ENCODE measurements at regions not wholly inside any gene's neighbourhood (a gene's known extent, or its start where the extent isn't known, plus 50 kb on each side); places are given as distances from the start of the nearest gene placed in this dataset.

DNA sequence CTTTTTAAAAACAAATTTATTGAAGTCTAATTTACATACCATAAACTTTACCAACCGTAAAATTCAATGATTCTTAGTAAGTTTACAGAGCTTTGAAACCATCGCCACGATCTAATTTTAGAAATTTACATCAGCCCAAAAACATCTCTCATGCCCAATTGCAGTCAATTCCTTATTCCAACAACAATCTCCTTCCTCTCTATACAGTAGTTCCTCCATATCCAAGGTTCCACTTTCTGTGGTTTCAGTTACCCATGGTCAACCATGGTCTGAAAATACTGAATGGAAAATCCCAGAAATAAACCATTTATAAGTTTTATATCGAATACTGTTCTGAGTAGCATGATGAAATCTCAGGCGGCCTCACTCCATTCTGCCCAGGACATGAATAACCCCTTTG, 183.4 kb upstream of the ADCY1 start:
- Mint-ChIP-seq H3K4me1 (no peaks in the 10 kb centered on the region), H3K27me3 (no peaks in the 10 kb centered on the region), H3K27ac (no peak overlapping the region), H3K36me3 (no peaks in the 10 kb centered on the region), H3K9me3 (peaks cover 6% of the 10 kb centered on the region), H3K4me3 (no peak overlapping the region)
- no peak for DNase-seq
- CTCF ChIA-PET = no interaction called here

DNA sequence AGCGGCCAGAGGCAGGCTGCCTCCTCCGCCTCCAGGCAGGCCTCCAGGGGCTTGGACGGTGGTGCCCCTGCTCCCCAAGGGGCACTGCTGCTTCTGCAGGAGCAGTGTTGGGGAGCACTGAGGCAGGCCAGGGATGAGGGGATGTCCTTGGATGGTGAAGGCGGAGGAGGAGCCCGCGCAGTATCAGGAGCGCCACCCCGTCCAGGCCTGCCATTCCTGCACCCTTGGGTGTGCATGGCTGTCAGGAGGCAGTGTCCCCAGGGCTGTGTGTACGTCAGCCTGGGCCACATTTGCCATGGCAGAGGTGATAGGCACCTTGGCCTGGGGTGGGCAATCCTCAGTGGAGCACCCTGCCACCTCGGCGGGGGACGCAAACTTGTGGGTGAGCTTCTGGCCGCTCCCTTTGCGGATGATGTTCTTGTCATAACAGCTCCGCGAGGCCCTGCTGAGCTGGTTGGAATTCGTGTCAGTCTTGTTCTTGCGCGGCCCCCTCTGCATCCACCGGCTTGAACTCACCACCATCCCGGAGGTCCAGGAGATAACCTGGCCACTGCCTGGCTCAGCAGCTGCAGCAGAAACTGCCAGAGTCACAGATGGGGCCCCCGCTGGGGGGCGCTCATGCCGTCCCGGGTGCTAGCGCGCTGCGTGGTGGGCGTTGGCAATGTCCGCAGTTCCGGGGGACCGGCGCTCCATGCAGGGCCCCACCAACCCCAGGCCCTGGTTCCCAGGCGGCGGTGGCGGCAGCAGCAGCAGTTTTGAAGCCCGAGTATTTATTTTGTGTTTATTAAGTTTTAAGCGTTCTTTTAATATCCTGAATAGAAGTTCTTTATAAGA, 182.3 kb upstream of the ADCY1 start:
- H3K4me1 Mint-ChIP-seq = no peaks in the 10 kb centered on the region
- H3K27me3 Mint-ChIP-seq = no peaks in the 10 kb centered on the region
- no peak for DNase-seq
- peaks cover 6% of the 10 kb centered on the region for H3K9me3 Mint-ChIP-seq
- no peak overlapping the region for H3K4me3 Mint-ChIP-seq
- no peaks in the 10 kb centered on the region for H3K36me3 Mint-ChIP-seq
- H3K27ac Mint-ChIP-seq = no peak overlapping the region
- CTCF ChIA-PET = no interaction called here

DNA sequence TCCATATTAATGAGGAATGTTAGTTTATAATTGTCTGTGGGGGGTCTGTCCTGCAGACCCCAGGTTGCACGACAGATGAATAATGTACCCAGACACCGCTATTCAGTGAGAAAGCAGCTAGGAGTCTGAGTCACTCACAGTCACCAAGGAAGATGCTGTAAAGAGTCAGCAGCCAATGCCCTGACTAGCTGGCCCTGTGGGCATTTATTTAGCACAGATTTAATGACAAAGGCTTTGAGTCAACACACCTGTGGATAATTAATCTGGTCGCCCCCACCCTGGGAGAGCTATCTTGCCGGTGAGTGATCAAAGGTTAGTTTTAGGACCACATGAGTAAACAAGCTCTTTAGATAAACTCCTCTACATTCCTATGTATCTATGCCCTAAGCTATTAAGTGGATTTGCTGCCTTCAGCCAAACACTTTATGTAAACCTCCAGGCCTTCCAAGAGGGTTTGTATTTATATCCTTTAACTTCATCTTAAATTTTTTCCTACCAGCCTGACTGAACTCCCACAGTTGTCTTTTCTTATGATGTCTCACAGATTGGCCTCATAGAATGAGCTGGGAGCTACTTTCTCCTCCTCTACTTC, 180.0 kb upstream of the ADCY1 start:
- Mint-ChIP-seq H3K36me3 (no peaks in the 10 kb centered on the region), H3K27ac (no peak overlapping the region), H3K9me3 (peaks cover 6% of the 10 kb centered on the region), H3K4me3 (no peak overlapping the region), H3K27me3 (peaks cover 6% of the 10 kb centered on the region), H3K4me1 (no peaks in the 10 kb centered on the region)
- CTCF ChIA-PET = no interaction called here
- no peak for DNase-seq

DNA sequence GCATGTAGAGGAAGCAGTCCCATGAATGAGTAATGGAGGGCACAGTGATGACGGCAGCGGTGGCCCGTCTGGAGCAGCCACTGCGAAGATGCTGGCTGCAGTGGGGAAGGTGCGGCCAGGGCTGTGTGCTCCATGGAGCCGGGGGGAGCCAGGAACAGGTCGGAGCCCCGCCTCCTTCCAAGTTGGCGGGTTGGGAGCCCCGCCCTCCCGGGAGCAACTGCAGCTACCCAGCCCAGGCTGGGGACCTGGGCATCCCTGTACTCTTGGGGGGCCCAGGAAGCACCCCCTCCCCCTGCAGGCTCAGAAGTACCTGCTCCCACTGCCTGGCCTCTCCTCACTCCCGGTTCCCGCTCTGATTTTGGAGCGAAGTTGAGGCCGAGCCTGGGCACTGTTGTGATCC, 175.1 kb upstream of the ADCY1 start:
- H3K36me3 Mint-ChIP-seq = no peaks in the 10 kb centered on the region
- H3K4me3 Mint-ChIP-seq = no peak overlapping the region
- CTCF ChIA-PET = no interaction called here
- peaks cover 10% of the 10 kb centered on the region for H3K9me3 Mint-ChIP-seq
- H3K27ac Mint-ChIP-seq = no peak overlapping the region
- H3K27me3 Mint-ChIP-seq = peaks cover 6% of the 10 kb centered on the region
- H3K4me1 Mint-ChIP-seq = no peaks in the 10 kb centered on the region
- DNase-seq = no peak

DNA sequence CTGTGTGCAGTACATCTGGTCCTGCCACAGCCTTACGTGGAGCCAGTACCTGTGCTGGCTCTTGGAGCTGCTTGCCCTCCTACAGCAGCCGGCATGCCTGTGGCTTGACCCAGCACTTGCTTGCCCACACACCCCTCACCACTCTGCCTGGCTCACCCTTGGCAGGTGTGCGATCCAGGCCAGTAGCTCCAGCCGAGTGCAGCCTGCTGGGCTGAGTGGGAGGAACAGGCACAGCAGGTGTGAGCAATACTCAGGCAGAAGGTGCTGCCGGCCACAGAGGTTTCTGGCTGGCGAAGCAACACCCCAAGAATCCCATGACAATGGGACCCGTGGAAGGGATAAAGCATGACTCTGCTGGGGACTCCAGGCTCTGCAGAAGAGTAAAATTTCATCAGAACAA, 173.5 kb upstream of the ADCY1 start:
- H3K27me3 Mint-ChIP-seq = peaks cover 6% of the 10 kb centered on the region
- H3K27ac Mint-ChIP-seq = no peak overlapping the region
- DNase-seq = no peak
- no peaks in the 10 kb centered on the region for H3K4me1 Mint-ChIP-seq
- CTCF ChIA-PET = no interaction called here
- H3K4me3 Mint-ChIP-seq = no peak overlapping the region
- peaks cover 4% of the 10 kb centered on the region for H3K9me3 Mint-ChIP-seq
- H3K36me3 Mint-ChIP-seq = no peaks in the 10 kb centered on the region

DNA sequence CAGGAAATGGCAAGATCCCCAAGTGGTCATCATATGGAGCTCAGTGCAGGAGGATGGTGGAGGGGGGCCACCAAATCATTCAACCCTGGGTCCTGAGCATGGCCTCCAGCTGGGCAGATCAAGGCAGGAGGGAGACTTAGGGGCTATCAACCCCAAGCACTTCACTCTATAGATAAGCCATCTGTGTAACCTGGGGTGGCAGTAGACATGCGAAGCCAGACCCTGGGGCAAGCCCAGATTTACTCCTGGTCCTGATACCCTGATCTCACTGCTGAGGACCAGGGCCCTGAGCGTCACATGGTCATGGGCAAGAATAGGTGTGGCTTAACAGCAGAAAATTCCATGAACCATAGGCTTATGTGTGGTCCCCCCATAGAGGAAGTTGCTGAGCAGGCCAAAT, 173.0 kb upstream of the ADCY1 start:
- Mint-ChIP-seq H3K27ac (no peak overlapping the region), H3K4me3 (no peak overlapping the region), H3K36me3 (no peaks in the 10 kb centered on the region), H3K4me1 (no peaks in the 10 kb centered on the region), H3K9me3 (peaks cover 4% of the 10 kb centered on the region), H3K27me3 (peaks cover 6% of the 10 kb centered on the region)
- no peak for DNase-seq
- CTCF ChIA-PET = no interaction called here

DNA sequence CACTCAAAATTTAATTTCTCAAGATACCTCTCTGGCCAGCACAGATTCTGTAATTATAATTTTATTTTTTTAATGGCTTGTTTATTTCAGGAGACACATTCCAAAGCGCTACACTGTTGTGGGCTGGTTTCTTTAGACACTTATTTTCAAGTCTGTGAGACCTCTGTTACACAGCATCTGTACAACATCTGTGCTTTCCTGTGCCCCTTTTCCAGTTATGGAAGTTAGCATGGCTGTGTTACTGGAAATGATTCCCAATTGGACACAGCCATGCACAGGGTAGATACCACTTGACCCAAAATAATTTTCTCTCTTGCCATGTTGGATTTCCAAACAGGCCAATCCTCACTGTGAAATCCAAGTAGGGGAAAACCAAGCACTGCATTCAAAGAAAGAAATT, 172.3 kb upstream of the ADCY1 start:
- Mint-ChIP-seq H3K4me1 (no peaks in the 10 kb centered on the region), H3K4me3 (no peak overlapping the region), H3K27me3 (peaks cover 6% of the 10 kb centered on the region), H3K36me3 (no peaks in the 10 kb centered on the region), H3K27ac (no peak overlapping the region), H3K9me3 (peaks cover 4% of the 10 kb centered on the region)
- CTCF ChIA-PET = no interaction called here
- DNase-seq = no peak

DNA sequence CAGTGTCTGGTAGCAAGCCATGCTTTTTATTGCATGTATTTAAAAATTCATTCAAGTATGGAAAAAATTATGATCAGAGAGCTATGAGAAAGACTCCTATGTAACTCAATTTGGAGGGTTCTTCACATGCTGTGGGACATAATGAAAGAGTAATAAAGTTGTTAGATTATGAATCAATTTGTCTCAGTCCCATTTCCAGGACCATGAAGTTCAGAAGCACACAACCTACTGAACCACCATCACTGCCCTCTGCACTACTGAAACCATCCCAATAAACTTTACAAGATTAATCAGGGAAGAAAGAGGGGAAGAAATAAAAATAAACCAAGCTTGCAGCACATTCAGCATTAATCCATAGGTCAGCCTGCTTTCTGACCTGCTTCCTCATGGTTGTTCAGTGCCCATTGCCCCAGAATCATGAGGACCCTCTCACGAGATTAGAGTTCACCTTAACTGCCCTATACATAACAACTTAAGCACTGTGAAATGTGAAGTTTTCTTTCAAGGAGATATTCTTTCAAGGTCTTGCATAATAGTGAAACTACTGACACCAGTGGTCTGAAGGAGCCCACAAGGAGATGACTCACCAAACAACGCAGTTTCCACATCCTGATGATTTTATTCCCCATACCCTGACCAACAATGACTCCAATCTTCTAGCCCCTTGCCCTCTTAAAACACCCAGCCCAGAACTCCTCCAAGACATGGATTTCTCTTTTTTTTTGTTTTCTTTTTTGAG, 171.5 kb upstream of the ADCY1 start:
- Mint-ChIP-seq H3K4me1 (no peaks in the 10 kb centered on the region), H3K4me3 (no peak overlapping the region)
- CTCF ChIA-PET = no interaction called here

DNA sequence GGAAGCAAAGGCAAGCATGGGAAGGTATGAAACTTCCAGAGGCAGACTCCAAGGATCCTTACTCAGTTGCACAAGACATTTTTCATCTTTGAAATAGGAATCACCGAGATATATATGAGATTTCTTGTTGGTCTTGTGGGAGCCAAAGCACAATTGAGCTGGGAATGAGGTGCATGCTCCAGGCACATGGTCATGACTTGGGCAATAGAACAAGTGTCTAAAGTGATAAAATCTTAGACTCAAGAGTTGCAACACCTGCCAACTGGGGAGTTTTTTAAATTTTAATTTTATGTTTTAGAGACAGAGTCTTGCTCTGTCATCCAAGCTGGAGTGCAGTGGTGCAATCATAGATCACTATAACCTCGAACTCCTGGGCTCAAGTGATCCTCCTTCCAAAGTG, 169.5 kb upstream of the ADCY1 start:
- Mint-ChIP-seq H3K9me3 (peaks cover 4% of the 10 kb centered on the region), H3K27me3 (peaks cover 3% of the 10 kb centered on the region), H3K36me3 (no peaks in the 10 kb centered on the region), H3K4me1 (no peaks in the 10 kb centered on the region), H3K27ac (no peak overlapping the region), H3K4me3 (no peak overlapping the region)
- CTCF ChIA-PET = no interaction called here
- no peak for DNase-seq

More for the DNA sequence above, 171.5 kb upstream of the ADCY1 start:
- no peak for DNase-seq
- Mint-ChIP-seq H3K27ac (no peak overlapping the region), H3K27me3 (peaks cover 3% of the 10 kb centered on the region), H3K36me3 (no peaks in the 10 kb centered on the region), H3K9me3 (peaks cover 4% of the 10 kb centered on the region)

DNA sequence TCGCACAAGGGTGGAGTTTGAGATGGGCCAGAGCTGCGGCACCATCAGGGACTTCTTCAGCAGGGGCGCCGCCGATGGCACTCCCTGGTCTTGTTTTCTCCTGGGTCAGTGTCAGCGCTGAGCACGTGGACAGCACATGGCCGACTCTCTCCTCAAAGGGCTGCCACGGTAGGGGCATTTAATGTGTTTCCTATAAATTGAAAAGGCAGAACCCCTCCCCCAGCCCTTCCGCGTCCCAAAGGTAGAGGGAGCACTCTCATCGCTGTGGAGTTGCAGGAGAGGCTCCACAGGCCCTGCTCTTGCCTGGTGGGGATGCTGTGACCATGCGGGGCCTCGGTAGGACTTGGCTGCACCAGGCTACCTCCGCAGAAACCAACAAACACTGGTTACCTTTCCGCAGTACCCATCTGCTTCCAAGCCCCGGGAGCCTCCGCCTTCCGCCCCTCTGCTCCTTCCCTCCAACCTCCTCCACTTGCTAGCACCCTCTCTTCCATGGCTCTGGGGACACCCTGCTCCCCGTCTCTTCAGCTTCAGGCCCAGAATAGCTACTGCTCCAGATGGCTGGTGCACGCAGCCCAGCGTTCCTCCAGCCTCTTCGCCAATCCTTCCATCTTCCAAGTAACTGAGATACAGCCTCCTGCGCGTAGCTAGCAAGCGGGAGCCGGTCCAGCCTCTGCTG, 166.3 kb upstream of the ADCY1 start:
- Mint-ChIP-seq H3K27ac (no peak overlapping the region), H3K4me3 (no peak overlapping the region), H3K27me3 (peaks cover 3% of the 10 kb centered on the region), H3K36me3 (no peaks in the 10 kb centered on the region), H3K4me1 (no peaks in the 10 kb centered on the region), H3K9me3 (peaks cover 9% of the 10 kb centered on the region)
- CTCF ChIA-PET = no interaction called here
- no peak for DNase-seq

DNA sequence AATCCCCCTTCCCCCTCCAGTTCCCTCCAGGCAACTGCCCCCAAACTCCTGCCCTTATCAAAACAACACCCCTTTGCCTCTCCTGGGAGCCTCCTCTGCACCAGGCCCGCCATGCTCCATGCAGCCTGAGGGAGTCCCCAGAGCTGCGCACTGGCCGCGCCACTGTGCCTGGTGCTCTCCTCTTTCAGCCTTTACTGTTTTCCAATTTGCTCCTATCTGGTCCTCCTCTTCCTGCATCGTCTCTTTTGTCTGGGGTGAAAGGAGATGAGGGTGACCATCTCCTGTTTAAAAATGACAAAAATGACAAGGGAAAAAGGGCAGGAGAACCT, 165.8 kb upstream of the ADCY1 start:
- Mint-ChIP-seq H3K36me3 (no peaks in the 10 kb centered on the region), H3K27me3 (peaks cover 3% of the 10 kb centered on the region)

DNA sequence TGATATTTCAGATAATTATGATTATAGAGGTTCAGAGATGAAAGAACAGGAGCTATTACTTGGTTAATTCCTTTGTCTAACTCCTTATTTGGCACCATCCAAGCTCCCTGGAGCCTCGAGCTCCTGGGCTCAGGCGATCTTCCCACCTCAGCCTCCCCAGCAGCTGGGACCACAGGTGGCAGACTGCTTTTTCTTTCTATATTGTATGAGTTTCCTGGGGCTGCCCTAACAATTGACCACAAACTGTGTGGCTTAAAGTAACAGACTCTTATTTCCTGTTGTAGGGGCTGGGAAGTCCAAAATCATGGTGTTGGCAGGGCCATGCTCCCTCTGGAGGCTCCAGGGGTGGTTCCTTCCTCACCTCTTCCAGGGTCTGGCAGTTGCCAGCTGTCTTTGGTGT, 163.3 kb upstream of the ADCY1 start:
- Mint-ChIP-seq H3K4me1 (no peaks in the 10 kb centered on the region), H3K9me3 (peaks cover 8% of the 10 kb centered on the region), H3K27me3 (peaks cover 3% of the 10 kb centered on the region), H3K4me3 (no peak overlapping the region), H3K27ac (no peak overlapping the region), H3K36me3 (no peaks in the 10 kb centered on the region)
- DNase-seq = no peak
- CTCF ChIA-PET = no interaction called here

More for the DNA sequence above, 165.8 kb upstream of the ADCY1 start:
- no peak for DNase-seq
- H3K9me3 Mint-ChIP-seq = peaks cover 8% of the 10 kb centered on the region
- H3K4me3 Mint-ChIP-seq = no peak overlapping the region
- H3K27ac Mint-ChIP-seq = no peak overlapping the region
- CTCF ChIA-PET = no interaction called here
- H3K4me1 Mint-ChIP-seq = no peaks in the 10 kb centered on the region

DNA sequence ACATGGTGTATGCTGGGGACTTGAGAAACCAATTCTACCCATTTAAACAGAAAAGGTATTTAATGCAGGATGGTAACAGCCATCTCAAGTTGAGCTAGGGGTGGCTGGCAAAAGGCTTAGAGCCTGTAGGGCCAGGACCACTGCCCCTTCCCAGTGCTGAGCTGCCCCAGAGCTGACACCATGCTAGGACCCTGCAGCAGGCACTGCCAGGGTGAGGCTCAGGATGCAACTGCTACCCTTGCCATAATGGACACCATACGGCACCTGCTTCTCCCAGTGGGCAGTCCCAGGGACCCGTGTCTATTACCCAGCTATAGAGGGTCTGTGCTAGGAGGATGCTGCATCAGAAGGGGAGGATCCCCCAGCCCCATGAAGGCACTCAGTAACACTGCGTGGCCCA, 160.7 kb upstream of the ADCY1 start:
- Mint-ChIP-seq H3K36me3 (no peaks in the 10 kb centered on the region), H3K4me3 (no peak overlapping the region), H3K27me3 (peaks cover under 1% of the 10 kb centered on the region), H3K27ac (no peak overlapping the region), H3K9me3 (peaks cover 8% of the 10 kb centered on the region), H3K4me1 (no peaks in the 10 kb centered on the region)
- CTCF ChIA-PET = no interaction called here
- no peak for DNase-seq

DNA sequence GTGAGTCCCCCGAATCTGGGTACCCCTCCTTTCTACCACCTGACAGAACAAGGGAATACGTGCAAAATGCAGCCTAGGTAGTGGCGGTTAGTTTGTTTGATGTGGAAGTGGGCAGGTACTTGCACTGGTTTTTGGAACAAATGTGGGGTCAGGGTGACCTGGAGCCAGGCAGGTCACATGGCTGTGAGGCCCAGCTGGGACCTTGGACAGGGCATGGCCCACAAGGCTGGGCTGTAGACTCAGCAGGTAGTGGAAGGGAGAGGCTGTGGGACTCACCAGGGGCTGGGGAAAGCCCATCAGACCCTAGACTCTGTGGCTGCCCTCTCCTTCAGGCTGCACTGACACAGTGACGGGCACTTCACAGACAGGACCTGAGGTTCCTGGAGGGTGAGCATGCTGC, 159.9 kb upstream of the ADCY1 start:
- CTCF ChIA-PET = no interaction called here
- no peak for DNase-seq
- Mint-ChIP-seq H3K27me3 (no peaks in the 10 kb centered on the region), H3K36me3 (no peaks in the 10 kb centered on the region), H3K4me1 (no peaks in the 10 kb centered on the region), H3K27ac (no peak overlapping the region), H3K4me3 (no peak overlapping the region), H3K9me3 (peaks cover 8% of the 10 kb centered on the region)

DNA sequence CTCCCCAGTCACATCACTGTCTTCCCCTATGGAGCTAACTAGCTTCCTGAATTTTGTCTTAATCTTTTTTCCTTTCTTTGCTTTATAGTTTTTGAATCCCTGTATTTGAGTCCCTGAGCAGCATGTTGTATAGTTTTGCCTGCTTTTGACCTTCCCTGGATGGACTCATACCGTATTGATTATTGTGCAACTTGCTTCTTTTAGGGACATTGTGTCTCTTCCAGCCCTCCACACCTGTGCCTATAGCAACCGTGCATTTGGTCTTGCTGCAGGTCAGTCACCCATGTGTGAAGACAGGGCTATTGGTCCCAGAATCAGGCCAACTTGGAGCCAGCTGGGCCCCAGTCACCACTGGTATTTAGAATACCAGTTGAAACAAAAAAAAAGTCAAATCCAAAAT, 158.9 kb upstream of the ADCY1 start:
- H3K36me3 Mint-ChIP-seq = no peaks in the 10 kb centered on the region
- no peak overlapping the region for H3K27ac Mint-ChIP-seq
- H3K27me3 Mint-ChIP-seq = no peaks in the 10 kb centered on the region
- CTCF ChIA-PET = no interaction called here
- H3K4me3 Mint-ChIP-seq = no peak overlapping the region
- H3K4me1 Mint-ChIP-seq = no peaks in the 10 kb centered on the region
- peaks cover 8% of the 10 kb centered on the region for H3K9me3 Mint-ChIP-seq
- DNase-seq = no peak
